GM12873 (cell line): ENCODE measurements at regions not wholly inside any gene's neighbourhood (a gene's known extent, or its start where the extent isn't known, plus 50 kb on each side); places are given as distances from the start of the nearest gene placed in this dataset.

Experiments
- TF ChIP-seq, protein P1 (sequence below): IDR thresholded peaks from 2 replicates; pipeline ENCODE4 v1.5.1; 2012; ENCODE audit warnings: low read depth, mild to moderate bottlenecking, moderate library complexity, low read length, control low read depth; ENCODE audit not compliant: insufficient read depth; ENCODE audit errors: missing control alignments

DNA sequence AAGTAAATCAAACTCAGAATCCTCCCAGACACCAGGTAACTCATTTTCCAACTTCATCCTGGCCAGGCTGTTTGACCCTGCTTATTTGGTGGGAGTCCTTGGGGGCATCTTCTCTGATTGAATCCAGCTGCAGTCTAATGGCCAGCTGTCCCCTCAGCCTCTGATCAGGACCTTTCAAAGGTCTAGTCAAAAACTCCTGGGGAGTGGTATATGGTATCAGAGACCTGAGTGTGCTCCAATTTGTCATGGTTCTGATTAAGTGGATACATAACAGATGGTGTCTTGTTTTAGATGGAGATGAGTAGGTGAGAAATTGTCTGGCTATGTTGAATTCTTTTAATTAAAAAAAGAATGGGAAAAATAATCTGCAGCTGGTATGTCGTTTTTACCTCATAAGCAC is 842.6 kb upstream of the ACVR2A start:
- TF ChIP-seq, protein P1, sequence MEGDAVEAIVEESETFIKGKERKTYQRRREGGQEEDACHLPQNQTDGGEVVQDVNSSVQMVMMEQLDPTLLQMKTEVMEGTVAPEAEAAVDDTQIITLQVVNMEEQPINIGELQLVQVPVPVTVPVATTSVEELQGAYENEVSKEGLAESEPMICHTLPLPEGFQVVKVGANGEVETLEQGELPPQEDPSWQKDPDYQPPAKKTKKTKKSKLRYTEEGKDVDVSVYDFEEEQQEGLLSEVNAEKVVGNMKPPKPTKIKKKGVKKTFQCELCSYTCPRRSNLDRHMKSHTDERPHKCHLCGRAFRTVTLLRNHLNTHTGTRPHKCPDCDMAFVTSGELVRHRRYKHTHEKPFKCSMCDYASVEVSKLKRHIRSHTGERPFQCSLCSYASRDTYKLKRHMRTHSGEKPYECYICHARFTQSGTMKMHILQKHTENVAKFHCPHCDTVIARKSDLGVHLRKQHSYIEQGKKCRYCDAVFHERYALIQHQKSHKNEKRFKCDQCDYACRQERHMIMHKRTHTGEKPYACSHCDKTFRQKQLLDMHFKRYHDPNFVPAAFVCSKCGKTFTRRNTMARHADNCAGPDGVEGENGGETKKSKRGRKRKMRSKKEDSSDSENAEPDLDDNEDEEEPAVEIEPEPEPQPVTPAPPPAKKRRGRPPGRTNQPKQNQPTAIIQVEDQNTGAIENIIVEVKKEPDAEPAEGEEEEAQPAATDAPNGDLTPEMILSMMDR = no peak

DNA sequence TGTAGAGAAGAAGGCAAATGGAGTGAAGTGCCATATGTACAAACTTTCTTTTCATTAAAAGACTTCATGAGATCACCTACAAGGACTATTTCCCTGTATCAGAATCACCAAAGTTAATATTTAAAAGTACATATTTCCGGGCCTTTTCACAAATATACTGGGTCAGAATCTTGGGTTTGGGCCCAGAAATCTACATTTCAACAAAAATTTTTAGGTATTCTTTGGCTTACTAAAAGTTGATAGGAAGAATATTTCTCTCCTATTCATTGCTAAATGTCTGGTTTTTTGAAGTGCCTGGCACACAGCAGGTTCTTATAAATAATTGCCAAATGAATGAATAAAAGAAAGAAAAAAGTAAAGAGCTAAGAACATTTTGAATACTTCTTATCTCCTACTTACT is 843.8 kb upstream of the ACVR2A start:
- TF ChIP-seq, protein P1 = no peak

GRCh38 chr2:146997945-146998344 is 846.9 kb upstream of the ACVR2A start:
- TF ChIP-seq, protein P1 = no peak

DNA sequence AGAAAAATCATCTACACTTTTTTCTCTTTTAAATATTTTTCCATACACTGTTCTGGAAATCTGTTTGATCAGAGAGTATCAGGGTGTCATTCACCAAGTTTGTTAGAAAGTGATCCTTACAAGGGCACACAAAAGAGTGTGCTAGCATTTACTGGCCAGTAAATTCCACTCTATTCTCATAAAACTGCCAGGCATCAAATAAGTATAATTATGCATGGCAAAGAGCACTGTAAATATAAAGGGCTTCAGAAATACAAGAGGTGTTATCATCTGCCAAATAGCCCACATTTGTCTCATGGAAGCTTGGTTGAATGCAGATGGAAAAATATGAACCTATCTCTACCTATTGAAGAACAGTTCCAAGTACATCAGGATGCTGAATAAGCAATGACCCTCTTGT is 847.3 kb upstream of the ACVR2A start:
- TF ChIP-seq, protein P1 = no peak

- TF ChIP-seq, protein P1 = no peak
These were observed 850.6 kb upstream of the ACVR2A start for GRCh38 chr2:146994246-146994645.

DNA sequence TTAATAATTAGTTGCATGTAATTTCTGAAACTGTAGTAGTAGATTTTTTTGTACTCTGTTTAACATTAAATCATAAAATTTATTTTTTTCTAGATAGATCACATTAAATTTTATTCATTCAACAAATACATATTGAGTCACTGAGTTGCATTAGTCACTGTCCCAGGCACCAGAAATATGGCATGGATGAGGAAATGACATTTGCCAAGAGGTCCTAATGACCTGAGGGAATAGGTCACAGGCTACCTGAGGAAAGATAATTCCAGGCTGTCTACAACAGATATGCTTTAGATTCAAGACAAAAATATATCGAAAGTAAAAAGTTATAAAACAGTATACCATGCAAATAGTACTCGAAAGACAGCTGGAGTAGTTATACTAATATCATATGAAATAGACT is 852.4 kb upstream of the ACVR2A start:
- TF ChIP-seq, protein P1 = no peak

GRCh38 chr2:146992057-146992456 is 852.8 kb upstream of the ACVR2A start:
- TF ChIP-seq, protein P1 = no peak
